Ectodermal cell (in vitro differentiated cells): ENCODE measurements at regions not wholly inside any gene's neighbourhood (a gene's known extent, or its start where the extent isn't known, plus 50 kb on each side); places are given as distances from the start of the nearest gene placed in this dataset.
"Not testable (repeated sequence)": the region's sequence is repeated elsewhere in the genome, so short reads cannot be mapped to it uniquely, and the experiment has no call there.

Source experiments
- H3K27ac ChIP-seq: 2 replicates; pipeline ENCODE4 v1.7.0; 2013; ENCODE audit warnings: mild to moderate bottlenecking, low read depth, low read length; ENCODE audit not compliant: insufficient read depth, poor library complexity, severe bottlenecking
- H3K27me3 ChIP-seq: 2 replicates; pipeline ENCODE4 v1.7.0; 2013; ENCODE audit warnings: mild to moderate bottlenecking, low read length; ENCODE audit not compliant: insufficient read depth, control insufficient read depth, poor library complexity, severe bottlenecking
- H3K36me3 ChIP-seq: one replicate; pipeline ENCODE4 v1.7.0; 2013; ENCODE audit warnings: low read length; ENCODE audit not compliant: control insufficient read depth, insufficient read depth
- H3K4me1 ChIP-seq: one replicate; pipeline ENCODE4 v1.7.0; 2013; ENCODE audit warnings: low read length; ENCODE audit not compliant: control insufficient read depth, insufficient read depth
- H3K4me3 ChIP-seq: 2 replicates; pipeline ENCODE4 v1.7.0; 2013; ENCODE audit warnings: low read depth, low read length, control low read depth; ENCODE audit not compliant: insufficient read depth
- H3K9me3 ChIP-seq: 2 replicates; pipeline ENCODE4 v1.7.0; 2013; ENCODE audit warnings: mild to moderate bottlenecking, low read length, moderate library complexity; ENCODE audit not compliant: control insufficient read depth
- WGBS, 2 experiments: methylation state at CpG; one replicate each; pipeline ENCODE4 v1.1.7; 2013; ENCODE audit warnings: missing lambda C conversion rate in 2 of 2; 5-methylcytosine and 5-hydroxymethylcytosine counted together

DNA sequence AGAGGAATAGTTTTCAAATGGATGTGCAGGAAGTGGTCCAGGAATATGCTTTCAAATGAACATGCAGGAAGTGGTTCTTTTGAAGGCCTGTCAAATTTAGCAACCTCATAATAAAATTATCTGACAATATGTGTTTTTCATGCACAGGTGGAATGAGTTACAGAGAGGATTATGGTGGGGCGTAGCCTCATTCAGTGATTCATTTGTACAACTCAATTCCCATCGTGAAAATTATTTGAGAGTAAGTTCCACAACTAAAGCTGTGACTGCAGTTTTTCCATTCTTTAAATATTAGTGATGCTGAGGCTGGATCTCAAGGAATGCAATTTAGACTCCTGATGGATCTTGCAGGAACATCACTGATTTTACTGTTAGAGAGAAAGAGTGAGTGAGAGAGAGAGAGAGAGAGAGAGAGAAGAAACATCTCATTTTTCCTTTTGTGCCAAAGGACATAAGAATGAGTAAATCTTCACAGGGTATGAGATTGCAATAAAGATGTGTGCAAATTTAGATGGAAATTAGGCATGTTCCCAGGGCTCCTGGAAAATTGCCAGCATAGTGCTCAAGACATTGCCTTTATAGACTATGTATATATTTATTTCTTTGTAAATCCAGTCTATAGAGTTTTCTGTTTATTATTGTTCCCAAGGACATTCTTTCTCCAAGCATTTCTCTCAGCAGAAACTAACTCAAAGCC is 394.9 kb upstream of the ZEB2 start:
- Histone ChIP-seq H3K27me3 (no peaks in the 10 kb centered on the region), H3K4me3 (no peak overlapping the region), H3K4me1 (no peaks in the 10 kb centered on the region), H3K9me3 (no peaks in the 10 kb centered on the region), H3K27ac (no peak overlapping the region), H3K36me3 (no peaks in the 10 kb centered on the region)
- 82 to 86% methylated on average over 2 of the region's 2 CpGs for WGBS, 2 experiments

DNA sequence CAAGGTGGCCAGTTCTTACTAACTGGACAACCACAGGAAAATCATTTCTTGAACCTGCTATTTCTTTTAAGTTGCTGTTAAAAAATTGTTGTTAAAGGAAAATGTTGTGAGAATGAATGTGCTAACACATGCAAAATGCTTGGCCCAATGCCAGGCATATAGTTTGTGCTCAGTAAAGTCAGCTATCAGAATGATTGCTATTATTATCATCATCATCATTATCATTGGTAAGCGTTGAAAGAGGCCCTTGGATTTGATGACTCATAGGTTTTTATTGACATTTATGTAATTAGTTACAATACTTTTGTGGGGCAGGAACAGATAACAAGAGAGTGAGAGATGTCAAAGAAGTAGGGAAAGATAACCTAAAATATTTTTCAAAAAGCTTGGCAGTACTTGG is 394.2 kb upstream of the ZEB2 start:
- no peaks in the 10 kb centered on the region for H3K9me3 ChIP-seq
- H3K4me3 ChIP-seq = no peak overlapping the region
- H3K4me1 ChIP-seq = no peaks in the 10 kb centered on the region
- no peak overlapping the region for H3K27ac ChIP-seq
- H3K27me3 ChIP-seq = no peaks in the 10 kb centered on the region
- H3K36me3 ChIP-seq = no peaks in the 10 kb centered on the region
- 100% methylated on average over 1 of the region's 1 CpG; no CpG with 5 or more reads in 1 of the 2 experiments for WGBS, 2 experiments

DNA sequence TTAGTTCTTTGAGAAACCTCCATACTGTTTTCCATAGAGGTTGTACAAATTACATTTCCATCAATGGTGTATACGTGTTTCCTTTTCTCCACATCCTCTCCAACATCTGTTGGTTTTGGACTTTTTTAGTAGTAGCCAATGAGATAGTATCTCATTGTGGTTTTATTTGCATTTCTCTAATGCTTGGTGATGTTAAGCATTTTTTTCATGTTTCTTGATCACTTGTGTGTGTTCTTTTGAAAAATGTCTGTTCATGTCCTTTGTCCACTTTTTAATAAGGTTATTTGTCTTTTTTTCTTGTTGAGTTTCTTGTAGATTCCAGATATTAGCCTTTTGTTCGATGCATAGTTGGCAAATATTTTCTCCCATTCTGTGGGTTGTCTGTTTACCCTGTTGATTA is 392.3 kb upstream of the ZEB2 start:
- no peaks in the 10 kb centered on the region for H3K9me3 ChIP-seq
- H3K4me1 ChIP-seq = no peaks in the 10 kb centered on the region
- H3K36me3 ChIP-seq = no peaks in the 10 kb centered on the region
- H3K27me3 ChIP-seq = no peaks in the 10 kb centered on the region
- no peak overlapping the region for H3K4me3 ChIP-seq
- H3K27ac ChIP-seq = no peak overlapping the region
- 94% methylated on average over 2 of the region's 2 CpGs; no CpG with 5 or more reads in 1 of the 2 experiments for WGBS, 2 experiments

DNA sequence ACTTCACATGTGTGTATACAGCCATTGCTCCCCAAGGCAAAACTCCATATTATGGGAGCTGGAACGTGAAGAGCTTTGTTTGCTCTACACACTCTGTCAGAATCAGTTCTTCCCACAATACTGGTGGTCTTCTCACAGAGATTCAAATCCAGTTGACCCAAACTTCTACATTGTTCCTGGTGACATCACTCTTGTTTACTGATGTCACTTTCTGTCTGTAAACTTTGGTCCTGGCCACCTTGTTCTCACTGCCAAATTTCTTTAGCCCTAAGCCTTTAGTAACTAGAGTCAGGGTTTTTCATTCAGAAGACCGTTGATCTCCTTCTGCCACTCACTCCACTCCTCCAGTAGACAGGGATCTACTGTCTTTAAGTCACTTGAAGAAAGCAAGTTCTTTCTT is 386.0 kb upstream of the ZEB2 start:
- H3K27me3 ChIP-seq = no peaks in the 10 kb centered on the region
- H3K36me3 ChIP-seq = no peaks in the 10 kb centered on the region
- no peaks in the 10 kb centered on the region for H3K4me1 ChIP-seq
- H3K4me3 ChIP-seq = no peak overlapping the region
- 92 to 96% methylated on average over 2 of the region's 2 CpGs for WGBS, 2 experiments
- no peak overlapping the region for H3K27ac ChIP-seq
- no peaks in the 10 kb centered on the region for H3K9me3 ChIP-seq

DNA sequence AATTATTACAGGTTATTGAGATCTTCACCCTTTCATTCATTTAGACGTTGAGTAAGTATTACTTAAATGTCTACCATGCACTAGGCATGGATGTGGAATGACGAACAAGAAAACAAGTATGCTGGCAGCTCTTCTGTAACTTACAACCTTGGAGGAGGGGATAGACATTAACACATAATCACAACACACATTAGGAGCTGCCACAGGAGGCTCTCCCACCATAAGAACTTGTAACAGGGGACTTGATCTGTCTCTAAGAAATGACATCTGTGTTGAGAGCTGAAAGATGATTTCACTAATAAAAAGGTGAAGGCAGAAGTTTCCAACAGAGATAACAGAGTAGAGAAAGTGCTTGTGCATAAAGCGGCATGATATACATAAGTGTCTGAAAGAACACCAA is 384.7 kb upstream of the ZEB2 start:
- Histone ChIP-seq H3K36me3 (no peaks in the 10 kb centered on the region), H3K4me3 (no peak overlapping the region), H3K9me3 (no peaks in the 10 kb centered on the region), H3K27me3 (no peaks in the 10 kb centered on the region), H3K4me1 (no peaks in the 10 kb centered on the region), H3K27ac (no peak overlapping the region)
- 91 to 94% methylated on average over 1 to 2 of the region's 3 CpGs for WGBS, 2 experiments

DNA sequence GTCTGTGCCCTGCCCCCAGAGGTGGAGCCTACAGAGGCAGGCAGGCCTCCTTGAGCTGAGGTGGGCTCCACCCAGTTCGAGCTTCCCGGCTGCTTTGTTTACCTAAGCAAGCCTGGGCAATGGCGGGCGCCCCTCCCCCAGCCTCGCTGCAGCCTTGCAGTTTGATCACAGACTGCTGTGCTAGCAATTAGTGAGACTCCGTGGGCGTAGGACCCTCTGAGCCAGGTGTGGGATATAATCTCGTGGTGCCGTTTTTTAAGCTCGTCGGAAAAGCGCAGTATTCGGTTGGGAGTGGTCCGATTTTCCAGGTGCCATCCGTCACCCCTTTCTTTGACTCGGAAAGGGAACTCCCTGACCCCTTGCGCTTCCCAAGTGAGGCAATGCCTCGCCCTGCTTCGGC is 383.1 kb upstream of the ZEB2 start:
- not testable (repeated sequence) for H3K9me3 ChIP-seq, H3K27ac ChIP-seq, H3K27me3 ChIP-seq, H3K36me3 ChIP-seq, H3K4me1 ChIP-seq, H3K4me3 ChIP-seq
- 77 to 79% methylated on average over 16 to 18 of the region's 19 CpGs for WGBS, 2 experiments

DNA sequence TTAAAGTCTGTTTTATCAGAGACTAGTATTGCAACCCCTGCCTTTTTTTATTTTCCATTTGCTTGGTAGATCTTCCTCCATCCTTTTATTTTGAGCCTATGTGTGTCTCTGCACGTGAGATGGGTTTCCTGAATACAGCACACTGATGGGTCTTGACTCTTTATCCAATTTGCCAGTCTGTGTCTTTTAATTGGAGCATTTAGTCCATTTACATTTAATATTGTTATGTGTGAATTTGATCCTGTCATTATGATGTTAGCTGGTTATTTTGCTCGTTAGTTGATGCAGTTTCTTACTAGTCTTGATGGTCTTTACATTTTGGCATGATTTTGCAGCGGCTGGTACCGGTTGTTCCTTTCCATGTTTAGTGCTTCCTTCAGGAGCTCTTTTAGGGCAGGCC is 381.5 kb upstream of the ZEB2 start:
- H3K4me1 ChIP-seq, H3K4me3 ChIP-seq: not testable (repeated sequence)
- WGBS, 2 experiments = 73% methylated on average over 3 of the region's 4 CpGs; no CpG with 5 or more reads in 1 of the 2 experiments

DNA sequence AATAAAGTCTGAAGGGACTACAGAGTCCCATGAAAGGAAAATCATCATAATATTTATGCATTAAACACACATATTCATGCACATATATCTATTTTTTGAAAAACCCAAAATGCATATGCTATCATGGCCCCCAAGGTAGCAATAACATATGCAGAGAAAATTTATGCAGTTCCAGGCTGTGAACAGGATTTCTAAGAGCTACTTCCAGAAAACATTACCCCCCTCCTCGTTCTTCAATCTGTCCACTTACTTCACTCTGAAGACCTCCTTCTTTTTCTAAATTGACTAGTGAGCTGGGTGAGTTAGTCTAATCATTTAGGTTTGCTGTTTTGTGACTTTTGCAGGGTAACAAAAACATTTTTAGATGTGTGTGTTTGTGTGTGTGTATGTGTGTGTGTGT is 376.4 kb upstream of the ZEB2 start:
- Histone ChIP-seq H3K4me1 (no peaks in the 10 kb centered on the region), H3K4me3 (no peak overlapping the region), H3K27me3 (no peaks in the 10 kb centered on the region), H3K9me3 (no peaks in the 10 kb centered on the region), H3K27ac (no peak overlapping the region), H3K36me3 (no peaks in the 10 kb centered on the region)
- WGBS, 2 experiments = 83 to 100% methylated on average over 1 of the region's 1 CpG

More for the DNA sequence above, 381.5 kb upstream of the ZEB2 start:
- H3K27ac ChIP-seq, H3K36me3 ChIP-seq, H3K9me3 ChIP-seq, H3K27me3 ChIP-seq: not testable (repeated sequence)

DNA sequence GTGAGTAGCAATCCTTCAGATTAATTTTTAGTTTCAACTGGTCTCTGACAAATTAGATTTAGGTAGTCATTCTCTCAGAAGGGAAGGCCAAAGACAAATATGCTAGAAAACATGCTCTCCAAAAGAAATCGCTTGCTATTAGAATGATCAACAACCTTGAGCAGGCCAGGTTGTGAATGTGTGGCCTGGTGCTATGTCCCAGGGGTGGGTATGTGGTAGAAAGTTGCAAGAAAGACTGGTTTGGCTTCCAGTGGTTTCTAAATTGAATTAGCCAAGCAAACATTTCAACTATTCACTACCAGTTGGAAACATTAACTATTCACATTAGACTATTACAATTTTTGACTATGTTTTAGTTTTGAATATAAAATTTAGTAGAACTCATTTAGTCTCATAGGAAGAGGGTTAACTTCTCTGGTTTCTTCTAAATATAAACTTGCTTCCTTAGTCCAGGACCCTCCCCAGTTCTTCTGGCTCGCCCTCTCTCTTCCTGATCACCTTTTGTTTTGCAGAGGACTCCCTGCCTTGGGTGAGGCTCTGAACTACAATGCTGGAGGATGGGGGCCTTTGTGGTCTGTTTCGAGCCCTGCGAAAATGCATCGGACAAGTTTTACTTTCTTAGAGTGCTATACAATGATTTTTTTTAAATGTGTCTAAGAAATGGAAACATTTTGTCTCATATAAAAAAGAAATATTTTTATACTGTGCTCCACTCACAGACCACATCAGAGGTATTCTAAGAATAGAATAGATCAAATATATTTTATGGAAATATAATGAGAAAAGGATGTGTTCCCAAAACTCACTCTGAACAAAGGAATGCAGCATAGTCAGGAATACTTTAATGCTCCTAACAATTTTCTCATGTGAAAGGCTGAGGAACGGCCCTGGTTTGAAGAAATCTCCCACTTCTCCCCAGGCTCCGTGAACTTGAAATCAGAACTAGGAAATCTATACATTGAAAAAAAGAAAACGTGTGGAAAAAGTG is 375.0 kb upstream of the ZEB2 start:
- Histone ChIP-seq H3K27ac (no peak overlapping the region), H3K36me3 (no peaks in the 10 kb centered on the region), H3K4me1 (no peaks in the 10 kb centered on the region), H3K27me3 (no peaks in the 10 kb centered on the region), H3K4me3 (no peak overlapping the region), H3K9me3 (no peaks in the 10 kb centered on the region)
- WGBS, 2 experiments = 13% methylated on average over 7 to 8 of the region's 8 CpGs

DNA sequence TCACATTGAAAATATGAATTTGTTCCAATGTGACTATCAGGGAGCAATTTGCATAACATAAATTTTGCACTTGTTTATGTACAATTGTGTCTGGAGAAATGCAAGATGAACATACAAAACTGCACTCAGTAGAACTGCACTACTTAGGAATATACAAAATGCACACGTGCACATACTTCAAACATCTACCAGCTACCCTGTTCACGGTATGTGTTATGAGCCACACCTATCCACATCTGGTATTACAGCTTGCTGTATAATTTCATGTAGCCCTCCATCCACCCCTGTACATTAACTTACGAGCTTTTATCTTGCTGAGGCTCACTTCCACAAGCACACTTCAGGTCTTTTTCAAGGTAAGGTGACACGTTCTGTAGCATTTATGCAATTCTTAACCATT is 373.5 kb upstream of the ZEB2 start:
- WGBS, 2 experiments = 97 to 98% methylated on average over 4 of the region's 4 CpGs
- no peak overlapping the region for H3K27ac ChIP-seq
- H3K9me3 ChIP-seq = no peaks in the 10 kb centered on the region
- H3K36me3 ChIP-seq = no peaks in the 10 kb centered on the region
- H3K4me3 ChIP-seq = no peak overlapping the region
- H3K27me3 ChIP-seq = no peaks in the 10 kb centered on the region
- H3K4me1 ChIP-seq = no peaks in the 10 kb centered on the region
